GM21529 (cell line): ENCODE measurements at regions not wholly inside any gene's neighbourhood (a gene's known extent, or its start where the extent isn't known, plus 50 kb on each side); places are given as distances from the start of the nearest gene placed in this dataset.

Source experiments
- ATAC-seq: cut with Tn5 transposase; IDR thresholded peaks from one replicate; pipeline ENCODE4 v1.9.1; 2021; ENCODE audit not compliant: unreplicated experiment

- ATAC-seq: no peak
These were observed 424.5 kb upstream of the SPRED2 start for GRCh38 chr2:65856928-65857327.

- ATAC-seq: no peak
These were observed 424.0 kb upstream of the SPRED2 start for GRCh38 chr2:65856423-65856822.

GRCh38 chr2:65850695-65851094 is 418.3 kb upstream of the SPRED2 start:
- ATAC-seq: no peak

GRCh38 chr2:65846989-65847678 is 414.7 kb upstream of the SPRED2 start:
- no peak for ATAC-seq

GRCh38 chr2:65845442-65846182 is 413.2 kb upstream of the SPRED2 start:
- no peak for ATAC-seq

GRCh38 chr2:65842104-65842503 is 409.7 kb upstream of the SPRED2 start:
- ATAC-seq: no peak

GRCh38 chr2:65835975-65836549 is 403.7 kb upstream of the SPRED2 start:
- ATAC-seq: no peak

GRCh38 chr2:65834771-65835475 is 402.5 kb upstream of the SPRED2 start:
- ATAC-seq: no peak

GRCh38 chr2:65834062-65834461 is 401.7 kb upstream of the SPRED2 start:
- ATAC-seq: no peak

- ATAC-seq: no peak
These were observed 399.1 kb upstream of the SPRED2 start for GRCh38 chr2:65831509-65831908.

GRCh38 chr2:65826567-65826966 is 394.2 kb upstream of the SPRED2 start:
- ATAC-seq: no peak

- ATAC-seq: no peak
These were observed 391.1 kb upstream of the SPRED2 start for GRCh38 chr2:65823511-65823910.

GRCh38 chr2:65820454-65820853 is 388.1 kb upstream of the SPRED2 start:
- ATAC-seq: no peak

- ATAC-seq: no peak
These were observed 387.6 kb upstream of the SPRED2 start for GRCh38 chr2:65819963-65820362.

GRCh38 chr2:65818873-65819451 is 386.6 kb upstream of the SPRED2 start:
- no peak for ATAC-seq

GRCh38 chr2:65813631-65814173 is 381.3 kb upstream of the SPRED2 start:
- ATAC-seq: no peak

- ATAC-seq: no peak
These were observed 380.5 kb upstream of the SPRED2 start for GRCh38 chr2:65812887-65813286.

- ATAC-seq: no peak
These were observed 375.5 kb upstream of the SPRED2 start for GRCh38 chr2:65807942-65808341.

- no peak for ATAC-seq
These were observed 372.4 kb upstream of the SPRED2 start for GRCh38 chr2:65804777-65805176.

- no peak for ATAC-seq
These were observed 370.0 kb upstream of the SPRED2 start for GRCh38 chr2:65802298-65802942.
